Neural cell (in vitro differentiated cells): ENCODE measurements at regions not wholly inside any gene's neighbourhood (a gene's known extent, or its start where the extent isn't known, plus 50 kb on each side); places are given as distances from the start of the nearest gene placed in this dataset.

Experiments used
- H2AFZ ChIP-seq: fragments of 200-600, 300-800 bp; sonication (generic), shearing (Covaris generic); 2 replicates; pipeline ENCODE4 v1.6.0; 2014; ENCODE audit warnings: low read depth, mild to moderate bottlenecking, antibody characterized with exemption, low read length, moderate library complexity
- H3F3A ChIP-seq: fragments of 200-600 bp; shearing (Covaris generic); 2 replicates; pipeline ENCODE4 v1.6.1; 2016; ENCODE audit warnings: mild to moderate bottlenecking, moderate library complexity, mixed read lengths, antibody characterized with exemption, low read length; ENCODE audit not compliant: insufficient read depth, poor library complexity, severe bottlenecking
- H3K27ac ChIP-seq: fragments of 200-600, 300-800 bp; sonication (generic), shearing (Covaris generic); 2 replicates; pipeline ENCODE4 v1.5.1; 2014; ENCODE audit warnings: mild to moderate bottlenecking, low read length, moderate library complexity
- H3K27me3 ChIP-seq: fragments of 300-800, 200-600 bp; sonication (generic), shearing (Covaris generic); 2 replicates; pipeline ENCODE4 v1.6.0; 2014; ENCODE audit warnings: mild to moderate bottlenecking, low read depth, low read length, moderate library complexity; ENCODE audit not compliant: insufficient read depth
- H3K36me3 ChIP-seq: fragments of 300-800, 200-600 bp; sonication (generic), shearing (Covaris generic); 2 replicates; pipeline ENCODE4 v1.5.1; 2014; ENCODE audit warnings: mild to moderate bottlenecking, antibody characterized with exemption, low read length, moderate library complexity; ENCODE audit not compliant: insufficient read depth
- H3K4me2 ChIP-seq: fragments of 300-800, 200-600 bp; sonication (generic), shearing (Covaris generic); 2 replicates; pipeline ENCODE4 v1.6.0; 2014; ENCODE audit warnings: mild to moderate bottlenecking, low read length
- H3K4me3 ChIP-seq: fragments of 300-800, 200-600 bp; sonication (generic), shearing (Covaris generic); 2 replicates; pipeline ENCODE4 v1.5.1; 2014; ENCODE audit warnings: mild to moderate bottlenecking, low read length, moderate library complexity
- H3K79me2 ChIP-seq: fragments of 200-600 bp; shearing (Covaris generic); replicated peaks from 2 replicates; pipeline ENCODE4 v1.6.0; 2014; ENCODE audit warnings: mild to moderate bottlenecking, low read length, moderate library complexity; ENCODE audit not compliant: insufficient read depth
- H3K9ac ChIP-seq: fragments of 300-800, 200-600 bp; sonication (generic), shearing (Covaris generic); 2 replicates; pipeline ENCODE4 v1.6.1; 2016; ENCODE audit warnings: mild to moderate bottlenecking, low read length, mixed read lengths
- H3K9me2 ChIP-seq: fragments of 200-600 bp; shearing (Covaris generic); 2 replicates; pipeline ENCODE4 v1.6.1; 2016; ENCODE audit warnings: mild to moderate bottlenecking, low read length, mixed read lengths; ENCODE audit not compliant: insufficient read depth
- H3K9me3 ChIP-seq: fragments of 200-600, 300-800 bp; sonication (generic), shearing (Covaris generic); 2 replicates; pipeline ENCODE4 v1.6.1; 2016; ENCODE audit warnings: mild to moderate bottlenecking, mixed run types, low read length, moderate library complexity, mixed read lengths
- H4K20me1 ChIP-seq: fragments of 200-600 bp; shearing (Covaris generic); 2 replicates; pipeline ENCODE4 v1.6.1; 2016; ENCODE audit warnings: mild to moderate bottlenecking, mixed run types; ENCODE audit not compliant: insufficient read depth
- CTCF ChIP-seq: fragments of 450-650 bp; IDR thresholded peaks from 2 replicates; pipeline ENCODE4 v1.5.1; 2014; ENCODE audit warnings: antibody characterized with exemption, mild to moderate bottlenecking, moderate library complexity; ENCODE audit not compliant: poor library complexity, severe bottlenecking
- EP300 ChIP-seq: fragments of 450-650 bp; conservative IDR thresholded peaks from 2 replicates; pipeline ENCODE4 v1.6.1; 2014; ENCODE audit warnings: antibody characterized with exemption, mild to moderate bottlenecking, moderate library complexity; ENCODE audit not compliant: poor library complexity, severe bottlenecking
- EZH2 ChIP-seq: fragments of 200-600, 300-800 bp; shearing (Covaris generic), sonication (generic); IDR thresholded peaks from 2 replicates; pipeline ENCODE4 v1.6.1; 2014; ENCODE audit warnings: antibody characterized with exemption, low read length, borderline replicate concordance, mild to moderate bottlenecking; ENCODE audit not compliant: insufficient read depth, poor library complexity, severe bottlenecking
- POLR2AphosphoS5 ChIP-seq: IDR thresholded peaks from 2 replicates; pipeline ENCODE4 v1.6.1; 2012
- RAD21 ChIP-seq: fragments of 450-650 bp; conservative IDR thresholded peaks from 2 replicates; pipeline ENCODE4 v1.6.1; 2014; ENCODE audit warnings: antibody characterized with exemption, mild to moderate bottlenecking, moderate library complexity
- REST ChIP-seq: IDR thresholded peaks from 2 replicates; pipeline ENCODE4 v1.6.1; 2012; ENCODE audit warnings: borderline replicate concordance
- SMC3 ChIP-seq: fragments of 450-650 bp; conservative IDR thresholded peaks from 2 replicates; pipeline ENCODE4 v1.6.1; 2014; ENCODE audit warnings: antibody characterized with exemption, mild to moderate bottlenecking, moderate library complexity; ENCODE audit not compliant: poor library complexity
- TAF1 ChIP-seq: IDR thresholded peaks from 2 replicates; pipeline ENCODE4 v1.6.1; 2012; ENCODE audit warnings: low read depth

- TF ChIP-seq SMC3 (no peak), EP300 (no peak), CTCF (no peak)
- Histone ChIP-seq H3K4me2 (no peak overlapping the region), H3K9me3 (no peaks in the 10 kb centered on the region), H3K27ac (no peak overlapping the region), H3K4me3 (no peak overlapping the region), H3K9ac (no peak overlapping the region), H2AFZ (no peak overlapping the region), H3F3A (no peaks in the 10 kb centered on the region), H3K27me3 (no peaks in the 10 kb centered on the region), H3K79me2 (no peaks in the 10 kb centered on the region), H4K20me1 (no peaks in the 10 kb centered on the region), H3K9me2 (no peaks in the 10 kb centered on the region), H3K36me3 (no peaks in the 10 kb centered on the region)
These were observed 382.4 kb downstream of the KCTD12 start for GRCh38 chr13:76503766-76504165.

- Histone ChIP-seq H3K4me3 (no peak overlapping the region), H3K4me2 (no peak overlapping the region), H3K9ac (no peak overlapping the region), H3K79me2 (no peaks in the 10 kb centered on the region), H3K9me2 (no peaks in the 10 kb centered on the region), H3F3A (no peaks in the 10 kb centered on the region), H3K27me3 (no peaks in the 10 kb centered on the region), H4K20me1 (no peaks in the 10 kb centered on the region), H3K36me3 (no peaks in the 10 kb centered on the region), H2AFZ (no peak overlapping the region), H3K9me3 (no peaks in the 10 kb centered on the region), H3K27ac (no peak overlapping the region)
- no peak for TF ChIP-seq EP300
- TF ChIP-seq RAD21 = no peak
- TF ChIP-seq SMC3 = no peak
- TF ChIP-seq REST = no peak
- no peak for TF ChIP-seq CTCF
- no peak for TF ChIP-seq POLR2AphosphoS5
These were observed 382.9 kb downstream of the KCTD12 start for GRCh38 chr13:76503291-76503690.

GRCh38 chr13:76500894-76501293 is 385.3 kb downstream of the KCTD12 start:
- Histone ChIP-seq H3K27ac (no peak overlapping the region), H3K9me3 (no peaks in the 10 kb centered on the region), H3K4me2 (no peak overlapping the region), H3K9me2 (no peaks in the 10 kb centered on the region), H3K4me3 (no peak overlapping the region), H3K27me3 (no peaks in the 10 kb centered on the region), H2AFZ (no peak overlapping the region), H3K36me3 (no peaks in the 10 kb centered on the region), H3K79me2 (no peaks in the 10 kb centered on the region), H3F3A (no peaks in the 10 kb centered on the region), H4K20me1 (no peaks in the 10 kb centered on the region), H3K9ac (no peak overlapping the region)
- no peak for TF ChIP-seq RAD21
- no peak for TF ChIP-seq SMC3
- no peak for TF ChIP-seq REST
- TF ChIP-seq TAF1 = no peak
- no peak for TF ChIP-seq POLR2AphosphoS5
- TF ChIP-seq EZH2 = no peak
